ENCODE measurements at regions not wholly inside any gene's neighbourhood (a gene's known extent, or its start where the extent isn't known, plus 50 kb on each side); places are given as distances from the start of the nearest gene placed in this dataset.

DNA sequence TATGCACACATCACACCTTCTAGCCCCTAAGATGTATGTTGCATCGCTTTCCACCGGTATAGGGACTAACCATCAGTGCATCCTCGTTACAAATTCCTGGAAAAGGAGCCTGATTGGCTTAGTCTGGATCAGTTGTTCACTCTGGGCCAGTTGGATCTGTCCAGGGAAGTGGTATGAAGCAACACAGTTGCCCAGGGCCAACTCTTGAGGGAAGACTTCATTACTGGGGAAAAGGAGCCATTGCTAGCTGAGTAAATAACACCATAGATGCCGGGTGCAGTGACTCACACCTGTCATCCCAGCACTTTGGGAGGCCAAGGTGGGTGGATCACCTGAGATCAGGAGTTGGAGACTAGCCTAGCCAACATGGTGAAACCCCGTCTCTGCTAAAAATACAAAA lies 275.2 kb upstream of the RBFOX1 start:
- no peaks in the 10 kb centered on the region for H3K27me3 Mint-ChIP-seq
- H3K9me3 Mint-ChIP-seq, result peaks cover 7 to 12% of the 10 kb centered on the region in 2 donors
- H3K36me3 Mint-ChIP-seq (ENCODE audit: insufficient read depth), result no peaks in the 10 kb centered on the region
- no peaks in the 10 kb centered on the region for H3K4me1 Mint-ChIP-seq (ENCODE audit: low read depth in 2 of 2)
- H3K4me3 Mint-ChIP-seq, result no peak overlapping the region
- no peak for DNase-seq
- H3K27ac Mint-ChIP-seq, result no peak overlapping the region
- no peak for ATAC-seq (replicated peaks)

DNA sequence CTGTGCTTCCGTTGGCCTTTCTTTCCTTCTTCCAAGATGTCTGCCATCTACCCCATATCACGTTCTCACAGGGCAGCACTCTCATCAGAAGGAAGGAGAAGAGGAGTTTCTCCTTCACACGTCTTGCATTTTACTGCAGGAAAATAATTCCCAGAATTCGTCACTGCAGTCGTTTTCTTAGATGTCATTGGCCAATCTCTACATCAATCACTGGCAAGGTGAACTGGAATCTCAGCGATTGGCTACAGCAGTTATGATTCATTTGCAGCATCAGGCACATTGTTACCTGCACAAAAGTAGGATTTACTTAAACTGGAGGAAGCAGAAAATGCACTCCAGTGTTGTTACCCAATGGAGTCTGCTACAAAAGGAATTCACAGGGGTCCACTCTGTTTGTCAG lies 277.2 kb upstream of the RBFOX1 start:
- no peak for ATAC-seq (replicated peaks)
- peaks cover 6 to 12% of the 10 kb centered on the region in 2 donors for H3K9me3 Mint-ChIP-seq
- H3K27ac Mint-ChIP-seq, result no peak overlapping the region
- no peak for DNase-seq
- no peaks in the 10 kb centered on the region for H3K36me3 Mint-ChIP-seq (ENCODE audit: insufficient read depth)
- H3K27me3 Mint-ChIP-seq, result no peaks in the 10 kb centered on the region
- no peaks in the 10 kb centered on the region for H3K4me1 Mint-ChIP-seq (ENCODE audit: low read depth in 2 of 2)
- H3K4me3 Mint-ChIP-seq, result no peak overlapping the region

DNA sequence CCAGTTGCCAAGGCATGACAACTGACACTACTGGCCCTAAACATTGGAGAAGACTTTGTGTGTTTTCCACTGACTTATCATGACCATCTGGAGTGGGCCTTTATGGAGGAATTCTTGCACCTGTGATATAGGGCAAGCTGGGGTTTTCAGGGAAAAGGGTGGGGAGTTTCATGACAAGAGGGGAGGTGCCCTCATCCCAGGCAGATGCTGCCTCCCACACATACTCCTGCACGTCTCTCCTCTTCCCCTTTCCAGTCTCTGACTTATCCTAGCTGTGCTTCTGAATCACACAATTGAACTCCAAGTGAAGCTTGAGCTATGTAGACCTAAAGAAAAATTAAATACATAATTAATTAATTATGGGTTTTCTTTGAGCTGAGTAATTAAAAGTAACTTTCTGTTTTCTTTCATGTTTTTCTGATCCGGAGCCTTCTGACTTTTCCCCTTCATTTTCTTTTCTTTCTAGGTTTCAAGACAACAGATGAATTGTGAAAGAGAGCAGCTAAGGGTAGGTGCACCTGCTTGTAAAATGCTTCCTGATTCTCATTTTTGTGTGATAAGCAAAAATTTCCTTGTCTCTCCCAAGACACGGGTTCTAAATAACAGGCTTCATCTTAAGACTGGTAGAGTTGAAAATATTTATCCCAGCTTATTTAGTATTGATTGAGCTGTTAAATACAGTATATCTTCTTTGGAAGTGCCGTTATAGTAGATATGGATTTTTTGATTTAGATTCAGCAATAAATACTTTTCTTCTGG lies 280.9 kb upstream of the RBFOX1 start:
- no peak overlapping the region for H3K4me3 Mint-ChIP-seq
- H3K4me1 Mint-ChIP-seq (ENCODE audit: low read depth in 2 of 2), result no peaks in the 10 kb centered on the region
- peaks cover 4 to 18% of the 10 kb centered on the region in 2 donors for H3K9me3 Mint-ChIP-seq
- no peaks in the 10 kb centered on the region for H3K27me3 Mint-ChIP-seq
- no peak for DNase-seq
- no peak overlapping the region for H3K27ac Mint-ChIP-seq
- no peak for ATAC-seq (replicated peaks)
- H3K36me3 Mint-ChIP-seq (ENCODE audit: insufficient read depth), result no peaks in the 10 kb centered on the region

DNA sequence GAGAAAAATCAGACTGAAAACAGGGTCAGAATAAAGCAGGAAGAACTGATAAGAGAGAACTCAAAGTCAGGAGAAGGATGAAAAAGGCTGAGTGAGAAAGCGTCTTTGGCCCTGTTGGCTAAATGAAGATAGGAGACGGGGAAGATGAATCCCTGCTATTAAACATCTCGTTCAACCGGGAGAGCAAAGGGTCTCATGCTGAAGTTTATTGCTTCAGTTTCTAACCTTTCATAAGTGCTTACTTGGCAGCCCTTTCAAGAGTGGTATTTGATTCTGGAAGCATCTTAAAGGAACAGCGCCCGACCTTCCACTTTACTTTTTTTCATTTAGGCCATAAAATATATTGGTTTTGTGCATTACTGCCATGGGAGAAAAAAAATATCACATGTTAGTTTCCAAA lies 288.3 kb upstream of the RBFOX1 start:
- no peak overlapping the region for H3K27ac Mint-ChIP-seq
- H3K36me3 Mint-ChIP-seq (ENCODE audit: insufficient read depth), result no peaks in the 10 kb centered on the region
- H3K4me1 Mint-ChIP-seq (ENCODE audit: low read depth in 2 of 2), result no peaks in the 10 kb centered on the region
- H3K4me3 Mint-ChIP-seq, result no peak overlapping the region
- DNase-seq, result no peak
- H3K9me3 Mint-ChIP-seq, result peaks cover 7 to 27% of the 10 kb centered on the region in 2 donors
- ATAC-seq (replicated peaks), result no peak
- H3K27me3 Mint-ChIP-seq, result no peaks in the 10 kb centered on the region

DNA sequence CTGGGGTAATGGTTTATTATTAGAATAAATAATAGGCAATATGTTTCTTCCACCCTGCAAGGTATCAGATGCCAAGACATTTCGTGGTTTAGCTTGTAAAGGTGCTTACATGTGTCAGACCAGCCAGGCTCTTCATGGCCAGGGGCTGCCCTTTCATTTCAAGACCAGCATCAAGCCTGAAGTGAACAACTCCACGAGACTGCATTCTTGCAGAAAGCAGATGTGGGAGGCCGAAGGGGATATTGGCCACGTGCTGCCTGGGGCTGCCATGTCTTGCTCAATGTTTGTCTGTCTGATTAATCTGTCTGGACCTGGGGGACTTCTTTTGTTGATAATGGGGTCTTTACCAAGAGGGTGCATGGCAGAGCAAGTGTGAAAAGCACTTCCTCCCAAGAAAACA lies 294.2 kb upstream of the RBFOX1 start:
- peaks cover 3% of the 10 kb centered on the region for H3K36me3 Mint-ChIP-seq (ENCODE audit: insufficient read depth)
- ATAC-seq (replicated peaks), result no peak
- H3K27ac Mint-ChIP-seq, result no peak overlapping the region
- H3K4me3 Mint-ChIP-seq, result no peak overlapping the region
- H3K27me3 Mint-ChIP-seq, result no peaks in the 10 kb centered on the region
- H3K4me1 Mint-ChIP-seq (ENCODE audit: low read depth in 2 of 2), result no peaks in the 10 kb centered on the region
- H3K9me3 Mint-ChIP-seq, result peaks cover 14 to 19% of the 10 kb centered on the region in 2 donors
- DNase-seq, result no peak

DNA sequence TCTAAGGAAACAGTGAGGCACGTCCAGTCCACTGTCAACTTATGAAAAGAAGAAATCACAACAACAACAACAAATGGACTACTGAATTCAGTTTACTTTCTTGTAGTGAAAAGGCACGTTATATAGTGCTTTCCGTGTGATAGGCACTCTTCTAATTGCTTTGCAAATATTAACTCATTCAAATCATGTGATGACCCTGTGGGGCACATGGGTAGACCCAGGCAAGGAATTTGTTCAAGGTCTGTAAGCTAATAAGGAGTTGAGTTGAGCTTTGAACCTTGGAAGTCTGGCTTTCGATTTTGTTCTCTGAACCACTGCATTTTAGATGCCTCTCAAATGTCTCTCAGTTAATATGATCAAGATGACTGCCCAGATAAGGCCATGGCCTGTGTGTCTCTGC lies 295.1 kb upstream of the RBFOX1 start:
- Mint-ChIP-seq H3K9me3 (peaks cover 12 to 16% of the 10 kb centered on the region in 2 donors), H3K27me3 (no peaks in the 10 kb centered on the region), H3K36me3 (ENCODE audit: insufficient read depth) (peaks cover 3% of the 10 kb centered on the region), H3K4me3 (no peak overlapping the region), H3K4me1 (ENCODE audit: low read depth in 2 of 2) (no peaks in the 10 kb centered on the region), H3K27ac (no peak overlapping the region)
- DNase-seq (no peak), ATAC-seq (replicated peaks) (no peak)

DNA sequence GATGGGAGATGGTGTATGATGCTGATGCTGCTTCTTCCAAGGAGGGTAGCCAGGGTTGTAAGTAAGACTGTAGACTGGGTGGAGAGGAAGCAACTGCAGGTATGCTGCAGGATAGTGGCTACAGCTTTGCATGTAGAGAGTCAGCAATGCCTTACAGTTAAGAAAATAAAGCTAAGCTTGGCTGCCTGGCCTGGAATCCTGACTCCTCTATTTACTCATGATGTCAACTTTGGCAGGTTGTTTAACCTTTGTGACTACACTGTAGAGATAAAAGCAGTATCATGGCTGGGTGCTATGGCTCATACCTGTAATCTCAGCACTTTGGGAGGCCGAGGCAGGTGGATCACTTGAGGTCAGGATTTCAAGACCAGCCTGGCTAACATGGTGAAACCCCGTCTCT lies 301.6 kb upstream of the RBFOX1 start:
- Mint-ChIP-seq H3K4me1 (ENCODE audit: low read depth in 2 of 2) (no peaks in the 10 kb centered on the region), H3K9me3 (peaks cover 12 to 28% of the 10 kb centered on the region in 2 donors), H3K27ac (no peak overlapping the region), H3K36me3 (ENCODE audit: insufficient read depth) (no peaks in the 10 kb centered on the region), H3K27me3 (no peaks in the 10 kb centered on the region), H3K4me3 (no peak overlapping the region)
- ATAC-seq (replicated peaks) (no peak), DNase-seq (no peak)

DNA sequence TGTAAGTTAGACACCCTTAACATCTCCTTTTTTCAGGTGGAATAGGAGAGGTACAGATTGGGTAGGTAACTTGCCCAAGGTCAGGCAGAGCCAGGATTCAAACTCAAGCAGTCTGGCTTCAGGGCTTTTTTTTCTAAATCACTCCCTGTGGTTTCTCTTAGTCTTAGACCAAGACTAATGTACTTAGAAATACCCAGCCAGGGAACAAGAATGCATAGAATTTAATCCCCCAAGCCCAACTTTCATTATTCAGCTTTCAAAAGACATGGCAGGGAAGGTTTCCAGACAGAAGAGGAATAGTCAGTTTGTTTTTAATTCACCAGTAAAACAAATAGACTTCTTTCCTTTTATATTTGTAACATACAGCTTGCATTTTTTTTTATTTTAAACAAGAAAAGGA lies 305.2 kb upstream of the RBFOX1 start:
- no peak overlapping the region for H3K4me3 Mint-ChIP-seq
- no peak for ATAC-seq (replicated peaks)
- no peak overlapping the region for H3K27ac Mint-ChIP-seq
- no peaks in the 10 kb centered on the region for H3K4me1 Mint-ChIP-seq (ENCODE audit: low read depth in 2 of 2)
- no peak for DNase-seq
- no peaks in the 10 kb centered on the region for H3K36me3 Mint-ChIP-seq (ENCODE audit: insufficient read depth)
- H3K9me3 Mint-ChIP-seq, result peaks cover 8 to 21% of the 10 kb centered on the region in 2 donors
- H3K27me3 Mint-ChIP-seq, result no peaks in the 10 kb centered on the region

DNA sequence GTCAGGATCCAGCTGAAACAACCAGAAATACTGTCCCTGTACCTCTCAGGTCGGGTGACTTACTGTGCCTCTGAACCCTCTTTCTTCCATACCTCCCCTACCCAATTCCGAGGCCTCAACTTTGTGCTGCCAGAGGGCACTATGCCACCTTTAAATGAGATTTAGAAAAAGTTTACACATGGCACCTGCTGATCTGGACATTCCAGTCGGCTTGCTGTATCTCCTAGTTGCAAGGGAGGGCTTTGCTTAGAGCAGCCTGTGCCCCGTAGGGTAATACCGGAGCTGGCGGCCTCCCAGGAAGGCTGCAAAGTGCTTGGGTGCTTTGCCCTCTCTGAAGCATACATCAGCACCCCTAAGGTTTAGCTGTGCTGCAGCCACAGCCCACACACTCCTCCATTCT lies 306.0 kb upstream of the RBFOX1 start:
- H3K4me3 Mint-ChIP-seq, result no peak overlapping the region
- no peak overlapping the region for H3K27ac Mint-ChIP-seq
- H3K36me3 Mint-ChIP-seq (ENCODE audit: insufficient read depth), result no peaks in the 10 kb centered on the region
- DNase-seq (no peak), ATAC-seq (replicated peaks) (no peak)
- H3K4me1 Mint-ChIP-seq (ENCODE audit: low read depth in 2 of 2), result no peaks in the 10 kb centered on the region
- no peaks in the 10 kb centered on the region for H3K27me3 Mint-ChIP-seq
- H3K9me3 Mint-ChIP-seq, result peaks cover 8 to 21% of the 10 kb centered on the region in 2 donors

DNA sequence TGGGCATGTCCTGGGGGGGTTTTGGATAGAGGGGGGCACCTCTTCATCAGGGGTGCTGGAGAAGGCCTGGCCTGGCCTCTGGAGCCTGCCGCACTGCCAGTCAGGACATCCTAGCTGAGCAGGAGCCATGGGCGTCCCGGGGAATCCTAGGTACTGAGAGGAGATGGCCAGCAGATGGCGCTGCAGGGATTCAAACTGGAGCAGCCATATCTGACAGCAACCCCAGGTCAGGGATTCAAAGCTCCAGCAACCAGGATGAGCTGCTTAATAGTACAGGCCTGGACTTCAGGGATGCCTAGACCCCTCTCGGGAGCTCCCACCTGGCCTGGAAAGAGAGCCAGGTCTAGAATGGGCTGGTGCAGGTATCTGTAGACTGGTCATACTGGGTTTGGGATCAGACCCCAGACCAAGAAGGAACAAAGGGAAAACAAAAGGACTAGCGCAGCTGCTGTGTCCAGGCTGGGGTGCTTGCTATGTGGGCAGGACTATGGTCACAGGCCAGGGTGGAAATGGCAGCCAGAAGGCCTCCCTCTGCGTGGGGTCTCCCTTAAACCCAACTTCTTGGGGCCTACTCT lies 306.9 kb upstream of the RBFOX1 start:
- Mint-ChIP-seq H3K4me1 (ENCODE audit: low read depth in 2 of 2) (no peaks in the 10 kb centered on the region), H3K36me3 (ENCODE audit: insufficient read depth) (no peaks in the 10 kb centered on the region)

DNA sequence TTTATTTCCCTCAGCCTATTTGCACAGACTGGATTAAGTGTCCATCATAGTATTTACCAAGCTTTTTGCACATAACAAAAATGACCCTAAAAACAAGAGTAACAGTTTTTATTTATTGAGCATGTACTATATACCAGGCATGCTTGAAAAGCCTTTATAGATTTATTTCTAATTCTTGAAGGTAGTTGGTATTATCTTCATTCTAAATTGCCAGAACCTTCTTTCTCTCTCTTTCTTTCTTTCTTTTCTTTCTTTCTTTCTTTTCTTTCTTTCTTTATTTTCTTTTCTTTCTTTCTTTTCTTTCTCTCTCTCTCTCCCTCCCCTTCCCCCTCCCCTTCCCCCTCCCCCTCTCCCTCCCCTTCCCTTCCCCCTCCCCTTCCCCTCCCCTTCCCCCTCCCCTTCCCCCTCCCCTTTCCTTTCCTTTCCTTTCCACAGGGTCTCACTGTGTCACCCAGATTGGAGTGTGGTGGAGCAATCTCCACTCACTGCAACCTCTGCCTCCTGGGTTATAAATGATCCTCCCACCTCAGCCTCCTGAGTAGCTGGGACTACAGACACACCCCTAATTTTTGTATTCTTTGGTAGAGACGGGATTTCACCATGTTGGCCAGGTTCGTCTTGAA lies 310.9 kb upstream of the RBFOX1 start:
- no peaks in the 10 kb centered on the region for H3K36me3 Mint-ChIP-seq (ENCODE audit: insufficient read depth)
- H3K9me3 Mint-ChIP-seq, result peaks cover 7 to 9% of the 10 kb centered on the region in 2 donors
- DNase-seq (no peak), ATAC-seq (replicated peaks) (no peak)
- H3K4me1 Mint-ChIP-seq (ENCODE audit: low read depth in 2 of 2), result no peaks in the 10 kb centered on the region
- H3K27ac Mint-ChIP-seq, result no peak overlapping the region
- no peaks in the 10 kb centered on the region for H3K27me3 Mint-ChIP-seq
- H3K4me3 Mint-ChIP-seq, result no peak overlapping the region

More for the DNA sequence above, 306.9 kb upstream of the RBFOX1 start:
- H3K4me3 Mint-ChIP-seq, result no peak overlapping the region
- peaks cover 6 to 16% of the 10 kb centered on the region in 2 donors for H3K9me3 Mint-ChIP-seq
- DNase-seq (no peak), ATAC-seq (replicated peaks) (no peak)
- no peaks in the 10 kb centered on the region for H3K27me3 Mint-ChIP-seq
- H3K27ac Mint-ChIP-seq, result no peak overlapping the region

DNA sequence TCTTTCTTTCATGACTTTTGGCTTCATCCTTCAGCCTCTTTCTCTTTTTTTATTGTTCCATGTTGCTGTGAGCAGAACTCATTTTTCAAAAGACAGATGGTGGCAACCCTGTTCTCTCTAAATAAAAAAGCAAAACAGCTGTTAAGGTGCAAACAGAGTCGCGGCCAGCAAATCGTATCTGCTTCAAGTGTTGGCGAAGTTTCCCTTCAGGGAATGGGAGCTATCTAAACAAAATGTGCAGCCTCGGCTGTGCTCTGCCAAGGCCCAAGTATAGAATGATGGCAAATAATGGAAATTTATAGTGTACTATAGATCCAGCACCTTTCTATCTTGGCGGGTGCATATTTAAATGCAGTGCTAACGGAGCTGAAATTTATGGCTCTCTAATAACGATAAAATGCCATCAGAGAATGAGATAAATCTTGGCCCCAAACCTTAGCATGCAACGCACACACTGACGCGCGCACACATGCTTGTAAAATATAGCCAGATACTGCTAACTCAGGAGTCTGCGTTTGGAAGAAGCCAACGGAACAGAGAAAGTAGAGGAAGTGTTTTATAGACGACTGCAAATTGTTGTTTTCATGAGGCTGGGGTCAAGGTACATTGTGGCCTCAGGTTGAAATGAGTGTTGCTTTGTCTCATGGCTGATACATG lies 315.5 kb upstream of the RBFOX1 start:
- peaks cover 0 to 9% of the 10 kb centered on the region in 2 donors for H3K9me3 Mint-ChIP-seq
- DNase-seq (no peak), ATAC-seq (replicated peaks) (no peak)
- H3K4me3 Mint-ChIP-seq, result no peak overlapping the region
- no peaks in the 10 kb centered on the region for H3K4me1 Mint-ChIP-seq (ENCODE audit: low read depth in 2 of 2)
- H3K36me3 Mint-ChIP-seq (ENCODE audit: insufficient read depth), result no peaks in the 10 kb centered on the region
- no peaks in the 10 kb centered on the region for H3K27me3 Mint-ChIP-seq
- no peak overlapping the region for H3K27ac Mint-ChIP-seq

DNA sequence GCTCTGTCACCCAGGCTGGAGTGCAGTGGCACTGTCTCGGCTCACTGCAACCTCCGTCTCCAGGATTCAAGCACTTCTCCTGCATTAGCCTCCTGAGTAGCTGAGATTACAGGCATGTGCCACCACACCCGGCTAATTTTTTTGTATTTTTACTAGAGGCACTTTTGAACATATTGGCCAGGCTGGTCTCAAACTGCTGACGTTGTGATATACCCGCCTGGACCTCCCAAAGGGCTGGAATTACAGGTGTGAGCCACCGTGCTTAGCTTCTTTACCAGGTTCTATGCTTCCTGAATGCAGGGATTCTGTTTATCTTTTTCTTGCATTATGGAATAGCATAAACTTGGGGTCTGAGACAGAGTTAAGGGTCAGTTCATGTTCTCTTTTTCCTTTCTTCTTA lies 317.9 kb upstream of the RBFOX1 start:
- Mint-ChIP-seq H3K4me1 (ENCODE audit: low read depth in 2 of 2) (no peaks in the 10 kb centered on the region), H3K9me3 (peaks cover 6 to 23% of the 10 kb centered on the region in 2 donors), H3K27ac (no peak overlapping the region), H3K4me3 (no peak overlapping the region), H3K36me3 (ENCODE audit: insufficient read depth) (no peaks in the 10 kb centered on the region), H3K27me3 (no peaks in the 10 kb centered on the region)
- no peak for DNase-seq
- no peak for ATAC-seq (replicated peaks)

DNA sequence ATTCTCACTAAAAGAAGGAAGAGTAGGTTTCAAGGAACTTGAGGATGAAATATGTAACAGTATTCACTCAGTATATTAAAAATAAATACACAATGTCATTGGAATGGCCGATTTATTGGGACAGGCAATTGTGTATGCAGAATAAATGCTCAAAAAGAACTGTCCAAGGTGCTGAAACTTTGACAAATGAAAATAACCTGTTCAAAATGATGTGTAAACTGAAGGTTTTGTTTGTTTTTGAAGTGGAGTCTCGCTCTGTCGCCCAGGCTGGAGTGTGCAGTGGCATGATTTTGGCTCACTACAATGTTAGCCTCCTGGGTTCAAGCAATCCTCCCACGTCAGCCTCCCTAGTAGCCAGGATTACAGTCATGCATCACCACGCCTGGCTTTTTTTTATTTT lies 318.7 kb upstream of the RBFOX1 start:
- Mint-ChIP-seq H3K27me3 (no peaks in the 10 kb centered on the region), H3K9me3 (peaks cover 11 to 22% of the 10 kb centered on the region in 2 donors), H3K4me3 (no peak overlapping the region), H3K36me3 (ENCODE audit: insufficient read depth) (no peaks in the 10 kb centered on the region), H3K27ac (no peak overlapping the region), H3K4me1 (ENCODE audit: low read depth in 2 of 2) (no peaks in the 10 kb centered on the region)
- DNase-seq, result no peak
- no peak for ATAC-seq (replicated peaks)
